ENCODE measurements at regions not wholly inside any gene's neighbourhood (a gene's known extent, or its start where the extent isn't known, plus 50 kb on each side); places are given as distances from the start of the nearest gene placed in this dataset.

GRCh38 chr14:101029668-101030290, 126.3 kb upstream of the RTL1 start:
- no peak overlapping the region for H3K4me3 ChIP-seq
- H3K36me3 ChIP-seq = no peaks in the 10 kb centered on the region
- no peaks in the 10 kb centered on the region for H3K27me3 ChIP-seq
- no peaks in the 10 kb centered on the region for H3K4me1 ChIP-seq
- no peak for DNase-seq (ENCODE audit: extremely low spot score in 2 of 2)
- no peak for TF ChIP-seq CTCF (IDR thresholded peaks at IDR 0.05)
- TF ChIP-seq POLR2AphosphoS5 (IDR thresholded peaks at IDR 0.05; ENCODE audit: insufficient read depth in 1 of 2, low read depth in 1 of 2) = no peak
- no peak for TF ChIP-seq POLR2A (IDR thresholded peaks at IDR 0.05)
- no peaks in the 10 kb centered on the region for H3K9me3 ChIP-seq
- intact Hi-C loops (cut with DNase I) = no loop called here
- no peak overlapping the region for H3K27ac ChIP-seq

GRCh38 chr14:101030586-101030985, 127.1 kb upstream of the RTL1 start:
- Histone ChIP-seq H3K4me1 (no peaks in the 10 kb centered on the region), H3K9me3 (no peaks in the 10 kb centered on the region), H3K36me3 (no peaks in the 10 kb centered on the region), H3K27ac (no peak overlapping the region), H3K27me3 (no peaks in the 10 kb centered on the region), H3K4me3 (no peak overlapping the region)
- DNase-seq (ENCODE audit: extremely low spot score in 2 of 2) = no peak
- intact Hi-C loops (cut with DNase I) = no loop called here
- no peak for TF ChIP-seq POLR2AphosphoS5 (IDR thresholded peaks at IDR 0.05; ENCODE audit: insufficient read depth in 1 of 2, low read depth in 1 of 2)

GRCh38 chr14:101031186-101031585, 127.7 kb upstream of the RTL1 start:
- Histone ChIP-seq H3K4me3 (no peak overlapping the region), H3K36me3 (no peaks in the 10 kb centered on the region), H3K4me1 (no peaks in the 10 kb centered on the region), H3K27ac (no peak overlapping the region), H3K27me3 (no peaks in the 10 kb centered on the region), H3K9me3 (no peaks in the 10 kb centered on the region)
- TF ChIP-seq POLR2AphosphoS5 (IDR thresholded peaks at IDR 0.05; ENCODE audit: insufficient read depth in 1 of 2, low read depth in 1 of 2) (no peak), CTCF (IDR thresholded peaks at IDR 0.05) (no peak), POLR2A (IDR thresholded peaks at IDR 0.05) (no peak)
- intact Hi-C loops (cut with DNase I) = no loop called here
- no peak for DNase-seq (ENCODE audit: extremely low spot score in 2 of 2)

GRCh38 chr14:101031721-101032120, 128.2 kb upstream of the RTL1 start:
- no peak overlapping the region for H3K27ac ChIP-seq
- H3K9me3 ChIP-seq = no peaks in the 10 kb centered on the region
- no peaks in the 10 kb centered on the region for H3K36me3 ChIP-seq
- no peak for TF ChIP-seq POLR2AphosphoS5 (IDR thresholded peaks at IDR 0.05; ENCODE audit: insufficient read depth in 1 of 2, low read depth in 1 of 2)
- TF ChIP-seq CTCF (IDR thresholded peaks at IDR 0.05) = no peak
- no peak for TF ChIP-seq POLR2A (IDR thresholded peaks at IDR 0.05)
- no peak for DNase-seq (ENCODE audit: extremely low spot score in 2 of 2)
- no peaks in the 10 kb centered on the region for H3K4me1 ChIP-seq
- intact Hi-C loops (cut with DNase I) = no loop called here
- no peaks in the 10 kb centered on the region for H3K27me3 ChIP-seq
- no peak overlapping the region for H3K4me3 ChIP-seq

GRCh38 chr14:101032433-101032832, 128.9 kb upstream of the RTL1 start:
- no peaks in the 10 kb centered on the region for H3K4me1 ChIP-seq
- H3K36me3 ChIP-seq = no peaks in the 10 kb centered on the region
- TF ChIP-seq CTCF (IDR thresholded peaks at IDR 0.05) (no peak), POLR2AphosphoS5 (IDR thresholded peaks at IDR 0.05; ENCODE audit: insufficient read depth in 1 of 2, low read depth in 1 of 2) (no peak), POLR2A (IDR thresholded peaks at IDR 0.05) (no peak)
- intact Hi-C loops (cut with DNase I) = no loop called here
- no peak for DNase-seq (ENCODE audit: extremely low spot score in 2 of 2)
- H3K4me3 ChIP-seq = no peak overlapping the region
- H3K27ac ChIP-seq = no peak overlapping the region
- H3K9me3 ChIP-seq = no peaks in the 10 kb centered on the region
- H3K27me3 ChIP-seq = no peaks in the 10 kb centered on the region

Data from vagina (tissue), 2 donors.